ENCODE measurements at regions not wholly inside any gene's neighbourhood (a gene's known extent, or its start where the extent isn't known, plus 50 kb on each side); places are given as distances from the start of the nearest gene placed in this dataset.

- TF ChIP-seq CTCF (conservative IDR thresholded peaks at IDR 0.05; ENCODE audit: low read depth, low read length) (no peak), EZH2 (IDR thresholded peaks at IDR 0.05; ENCODE audit: low read length, unreplicated experiment) (no peak), EZH2phosphoT487 (IDR thresholded peaks at IDR 0.05; ENCODE audit: borderline replicate concordance, low read length) (no peak)
These were observed 715.0 kb downstream of the FAM133A start for GRCh38 chrX:94389044-94389443.
